ENCODE measurements at regions not wholly inside any gene's neighbourhood (a gene's known extent, or its start where the extent isn't known, plus 50 kb on each side); places are given as distances from the start of the nearest gene placed in this dataset.

GRCh38 chr3:182226995-182227394 is 515.3 kb downstream of the SOX2 start:
- DNase-seq: no peak
- in situ Hi-C loops (cut with MboI; ENCODE audit: low pct_unique_long_range_greater_than_20kb, low sequenced_read_pairs): no loop called here

- in situ Hi-C loops (cut with MboI; ENCODE audit: low pct_unique_long_range_greater_than_20kb, low sequenced_read_pairs): no loop called here
- no peak for DNase-seq
Measured at GRCh38 chr3:182233405-182233804, 521.7 kb downstream of the SOX2 start.

GRCh38 chr3:182233957-182234356 is 522.2 kb downstream of the SOX2 start:
- in situ Hi-C loops (cut with MboI; ENCODE audit: low pct_unique_long_range_greater_than_20kb, low sequenced_read_pairs): no loop called here
- no peak for DNase-seq

- DNase-seq: no peak
- in situ Hi-C loops (cut with MboI; ENCODE audit: low pct_unique_long_range_greater_than_20kb, low sequenced_read_pairs): no loop called here
Measured at GRCh38 chr3:182234881-182235280, 523.2 kb downstream of the SOX2 start.

GRCh38 chr3:182235504-182235903 is 523.8 kb downstream of the SOX2 start:
- DNase-seq: no peak
- in situ Hi-C loops (cut with MboI; ENCODE audit: low pct_unique_long_range_greater_than_20kb, low sequenced_read_pairs): no loop called here

GRCh38 chr3:182238126-182238525 is 526.4 kb downstream of the SOX2 start:
- no peak for DNase-seq
- in situ Hi-C loops (cut with MboI; ENCODE audit: low pct_unique_long_range_greater_than_20kb, low sequenced_read_pairs): no loop called here

- no peak for DNase-seq
- in situ Hi-C loops (cut with MboI; ENCODE audit: low pct_unique_long_range_greater_than_20kb, low sequenced_read_pairs): no loop called here
Measured at GRCh38 chr3:182239316-182239715, 527.6 kb downstream of the SOX2 start.

- in situ Hi-C loops (cut with MboI; ENCODE audit: low pct_unique_long_range_greater_than_20kb, low sequenced_read_pairs): no loop called here
- DNase-seq: no peak
Measured at GRCh38 chr3:182240474-182240873, 528.7 kb downstream of the SOX2 start.

GRCh38 chr3:182241196-182241765 is 529.6 kb downstream of the SOX2 start:
- in situ Hi-C loops (cut with MboI; ENCODE audit: low pct_unique_long_range_greater_than_20kb, low sequenced_read_pairs): no loop called here
- DNase-seq: no peak

- no peak for DNase-seq
- in situ Hi-C loops (cut with MboI; ENCODE audit: low pct_unique_long_range_greater_than_20kb, low sequenced_read_pairs): no loop called here
Measured at GRCh38 chr3:182241766-182242488, 530.2 kb downstream of the SOX2 start.

GRCh38 chr3:182242489-182242942 is 530.8 kb downstream of the SOX2 start:
- in situ Hi-C loops (cut with MboI; ENCODE audit: low pct_unique_long_range_greater_than_20kb, low sequenced_read_pairs): no loop called here
- DNase-seq: no peak

- DNase-seq: no peak
- in situ Hi-C loops (cut with MboI; ENCODE audit: low pct_unique_long_range_greater_than_20kb, low sequenced_read_pairs): no loop called here
Measured at GRCh38 chr3:182243625-182244024, 531.9 kb downstream of the SOX2 start.

GRCh38 chr3:182244222-182244971 is 532.7 kb downstream of the SOX2 start:
- DNase-seq: no peak
- in situ Hi-C loops (cut with MboI; ENCODE audit: low pct_unique_long_range_greater_than_20kb, low sequenced_read_pairs): no loop called here

- in situ Hi-C loops (cut with MboI; ENCODE audit: low pct_unique_long_range_greater_than_20kb, low sequenced_read_pairs): no loop called here
- DNase-seq: no peak
Measured at GRCh38 chr3:182245059-182245458, 533.3 kb downstream of the SOX2 start.

- in situ Hi-C loops (cut with MboI; ENCODE audit: low pct_unique_long_range_greater_than_20kb, low sequenced_read_pairs): no loop called here
- DNase-seq: no peak
Measured at GRCh38 chr3:182246870-182247269, 535.1 kb downstream of the SOX2 start.

- in situ Hi-C loops (cut with MboI; ENCODE audit: low pct_unique_long_range_greater_than_20kb, low sequenced_read_pairs): no loop called here
- DNase-seq: peak; percentile 4
Measured at GRCh38 chr3:182248349-182248880, 536.7 kb downstream of the SOX2 start.

GRCh38 chr3:182252802-182253201 is 540.5 kb upstream of the ATP11B start:
- no peak for DNase-seq
- in situ Hi-C loops (cut with MboI; ENCODE audit: low pct_unique_long_range_greater_than_20kb, low sequenced_read_pairs): no loop called here

- in situ Hi-C loops (cut with MboI; ENCODE audit: low pct_unique_long_range_greater_than_20kb, low sequenced_read_pairs): no loop called here
- no peak for DNase-seq
Measured at GRCh38 chr3:182255158-182255557, 538.1 kb upstream of the ATP11B start.

- in situ Hi-C loops (cut with MboI; ENCODE audit: low pct_unique_long_range_greater_than_20kb, low sequenced_read_pairs): no loop called here
- DNase-seq: no peak
Measured at GRCh38 chr3:182257361-182257760, 535.9 kb upstream of the ATP11B start.

- DNase-seq: peak; percentile 7
- in situ Hi-C loops (cut with MboI; ENCODE audit: low pct_unique_long_range_greater_than_20kb, low sequenced_read_pairs): no loop called here
Measured at GRCh38 chr3:182258538-182259177, 534.6 kb upstream of the ATP11B start.

Data from KBM-7 (cell line).